ENCODE measurements at regions not wholly inside any gene's neighbourhood (a gene's known extent, or its start where the extent isn't known, plus 50 kb on each side); places are given as distances from the start of the nearest gene placed in this dataset.
A peak's percentile ranks its signal among the peaks of the same experiment; 100 is the strongest.

DNA sequence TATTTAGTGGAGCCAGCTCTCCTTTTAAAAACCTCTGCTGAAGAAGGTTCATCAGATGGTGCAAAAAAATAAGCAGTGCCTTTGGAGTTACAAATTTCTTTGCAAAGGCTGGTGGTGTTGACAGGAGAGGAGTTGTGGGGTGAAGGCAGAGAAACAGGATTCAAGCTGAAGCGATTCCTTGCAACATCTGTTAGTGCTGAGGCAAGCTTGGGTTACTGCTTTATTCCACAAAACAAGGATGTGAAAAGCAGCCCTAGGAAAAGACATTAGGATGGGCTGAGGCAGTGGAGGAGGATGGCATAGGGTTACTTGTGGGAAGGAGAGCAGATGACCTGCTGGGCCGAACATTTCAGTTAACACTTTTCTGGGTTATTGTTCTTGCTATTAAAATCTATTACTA lies 390.7 kb downstream of the DLEU7 start:
- no peak overlapping the region for H3K4me3 ChIP-seq
- no peak for TF ChIP-seq CTCF (IDR thresholded peaks at IDR 0.05)
- H3K27ac ChIP-seq = peak overlapping the region in 6 of 10 donors; percentile 1 to 58 (median 48)
- no peaks in the 10 kb centered on the region for H3K36me3 ChIP-seq
- H3K9me3 ChIP-seq = no peaks in the 10 kb centered on the region
- no peaks in the 10 kb centered on the region for H3K27me3 ChIP-seq
- ATAC-seq (no peak), DNase-seq (no peak)
- peaks cover 9 to 54% (median 29%) of the 10 kb centered on the region in 9 donors for H3K4me1 ChIP-seq
- WGBS, 2 donors = 40 to 44% methylated on average over 2 of the region's 2 CpGs
- intact Hi-C loops (cut with DNase I) = loop anchor here in 1 of 10 donors (2.0 kb wide), 1 partner anchor 62 kb away; no protein-coding TSS in a partner anchor

DNA sequence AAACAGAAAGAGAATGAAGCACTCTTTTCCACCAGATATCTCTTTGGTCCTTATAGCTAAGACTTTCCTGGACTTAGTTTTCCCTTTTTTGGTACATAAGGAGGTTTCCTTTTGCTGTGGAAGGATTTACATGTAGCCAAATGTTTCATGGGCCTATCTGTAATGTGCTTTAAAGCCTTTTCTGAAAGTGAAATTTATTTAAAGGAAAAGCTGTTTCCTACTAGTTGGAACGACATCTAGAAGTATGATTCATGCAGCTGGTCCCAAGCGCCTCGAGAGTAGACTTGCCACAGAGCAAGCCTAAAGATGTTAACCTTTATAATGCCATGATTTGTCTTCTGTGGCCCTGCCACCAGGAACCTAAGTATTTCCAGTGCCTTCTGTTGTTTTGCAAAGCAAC lies 390.3 kb downstream of the DLEU7 start:
- no peak for TF ChIP-seq CTCF (IDR thresholded peaks at IDR 0.05)
- Histone ChIP-seq H3K36me3 (no peaks in the 10 kb centered on the region), H3K4me3 (no peak overlapping the region), H3K4me1 (peaks cover 9 to 50% (median 25%) of the 10 kb centered on the region in 9 donors), H3K27me3 (no peaks in the 10 kb centered on the region), H3K9me3 (no peaks in the 10 kb centered on the region), H3K27ac (peak overlapping the region in 7 of 10 donors; percentile 1 to 58 (median 39))
- peak in 3 of 8 donors; percentile 42 to 47 (median 45) for ATAC-seq
- intact Hi-C loops (cut with DNase I) = loop anchor here in 1 of 10 donors (2.0 kb wide), 1 partner anchor 62 kb away; no protein-coding TSS in a partner anchor
- DNase-seq = no peak
- WGBS, 2 donors = 24 to 32% methylated on average over 3 of the region's 3 CpGs

DNA sequence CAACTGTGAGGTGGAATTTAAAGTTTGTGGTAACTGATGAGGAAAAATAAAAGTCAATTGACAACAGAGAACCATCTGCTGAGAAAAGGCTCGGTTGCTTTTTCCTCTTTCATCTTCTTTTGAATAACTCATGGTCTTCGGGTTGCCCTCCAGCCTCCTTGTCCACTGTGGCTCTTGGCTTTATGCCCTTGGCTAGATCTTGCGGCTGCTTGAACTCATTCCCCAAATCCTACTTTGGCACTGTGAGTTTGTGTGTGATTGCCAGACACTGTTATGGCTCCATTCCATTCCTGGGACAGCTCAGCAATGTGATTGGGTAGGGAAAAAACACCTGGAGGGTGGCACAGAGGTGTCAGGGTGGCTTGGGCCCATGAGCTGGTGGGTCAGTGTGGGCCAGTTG lies 387.4 kb downstream of the DLEU7 start:
- no peak for ATAC-seq
- WGBS, 2 donors = 52 to 58% methylated on average over 3 of the region's 3 CpGs

More for the DNA sequence above, 387.4 kb downstream of the DLEU7 start:
- no peaks in the 10 kb centered on the region for H3K9me3 ChIP-seq
- DNase-seq = no peak
- H3K4me1 ChIP-seq = peaks cover 9 to 49% (median 26%) of the 10 kb centered on the region in 9 donors
- no peaks in the 10 kb centered on the region for H3K36me3 ChIP-seq
- H3K27me3 ChIP-seq = no peaks in the 10 kb centered on the region
- no peak overlapping the region for H3K27ac ChIP-seq
- no peak overlapping the region for H3K4me3 ChIP-seq
- TF ChIP-seq CTCF (IDR thresholded peaks at IDR 0.05) = no peak
- intact Hi-C loops (cut with DNase I) = no loop called here
